ENCODE measurements at regions not wholly inside any gene's neighbourhood (a gene's known extent, or its start where the extent isn't known, plus 50 kb on each side); places are given as distances from the start of the nearest gene placed in this dataset.

DNA sequence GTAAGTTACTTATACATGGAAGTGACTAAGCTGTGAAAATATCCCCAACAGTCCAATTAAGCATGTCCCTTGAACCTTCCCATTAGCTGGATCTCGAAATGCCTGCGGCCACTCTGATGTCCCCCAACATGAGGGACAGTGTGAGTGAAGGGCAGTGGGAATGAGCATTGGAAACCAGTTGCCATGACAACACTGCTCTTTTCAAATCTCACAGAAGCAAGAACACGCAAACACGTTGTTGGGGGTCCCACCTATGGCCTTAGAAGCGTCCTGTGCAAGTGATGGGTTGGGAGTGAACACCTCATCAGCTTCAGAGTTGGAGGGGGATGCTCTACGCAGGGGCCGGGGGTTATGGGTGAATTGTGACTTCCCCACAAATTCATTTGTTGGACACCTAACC is 205.9 kb downstream of the NXNL2 start:
- no peak for DNase-seq (ENCODE audit: low read depth)
- no peak overlapping the region for H3K4me3 ChIP-seq (ENCODE audit: low read depth, low read length)
- TF ChIP-seq, protein P1, sequence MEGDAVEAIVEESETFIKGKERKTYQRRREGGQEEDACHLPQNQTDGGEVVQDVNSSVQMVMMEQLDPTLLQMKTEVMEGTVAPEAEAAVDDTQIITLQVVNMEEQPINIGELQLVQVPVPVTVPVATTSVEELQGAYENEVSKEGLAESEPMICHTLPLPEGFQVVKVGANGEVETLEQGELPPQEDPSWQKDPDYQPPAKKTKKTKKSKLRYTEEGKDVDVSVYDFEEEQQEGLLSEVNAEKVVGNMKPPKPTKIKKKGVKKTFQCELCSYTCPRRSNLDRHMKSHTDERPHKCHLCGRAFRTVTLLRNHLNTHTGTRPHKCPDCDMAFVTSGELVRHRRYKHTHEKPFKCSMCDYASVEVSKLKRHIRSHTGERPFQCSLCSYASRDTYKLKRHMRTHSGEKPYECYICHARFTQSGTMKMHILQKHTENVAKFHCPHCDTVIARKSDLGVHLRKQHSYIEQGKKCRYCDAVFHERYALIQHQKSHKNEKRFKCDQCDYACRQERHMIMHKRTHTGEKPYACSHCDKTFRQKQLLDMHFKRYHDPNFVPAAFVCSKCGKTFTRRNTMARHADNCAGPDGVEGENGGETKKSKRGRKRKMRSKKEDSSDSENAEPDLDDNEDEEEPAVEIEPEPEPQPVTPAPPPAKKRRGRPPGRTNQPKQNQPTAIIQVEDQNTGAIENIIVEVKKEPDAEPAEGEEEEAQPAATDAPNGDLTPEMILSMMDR (IDR thresholded peaks at IDR 0.05; ENCODE audit: insufficient read depth, low read depth, low read length, missing control alignments) = no peak

DNA sequence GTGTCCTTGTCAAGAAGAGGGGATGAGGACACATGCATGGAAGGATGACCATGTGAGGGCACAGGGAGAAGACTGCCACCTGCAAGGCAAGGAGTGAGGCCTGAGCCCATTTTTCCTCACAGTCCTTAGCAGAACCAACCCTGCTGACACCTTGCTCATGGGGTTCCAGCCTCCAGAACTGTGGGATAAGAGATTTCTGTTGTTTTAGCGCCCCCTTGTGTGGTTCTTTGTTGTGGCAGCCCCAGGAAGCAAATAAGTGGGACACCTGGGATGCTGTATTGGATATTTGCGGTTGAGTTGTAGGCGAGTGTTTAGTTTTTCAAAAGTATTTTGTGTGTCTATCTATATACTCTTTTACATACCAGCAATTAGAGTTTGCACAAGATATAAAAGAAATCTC is 206.4 kb downstream of the NXNL2 start:
- TF ChIP-seq, protein P1 (IDR thresholded peaks at IDR 0.05; ENCODE audit: insufficient read depth, low read depth, low read length, missing control alignments) = peak; percentile 47
- H3K4me3 ChIP-seq (ENCODE audit: low read depth, low read length) = no peak overlapping the region
- peak; percentile 34 for DNase-seq (ENCODE audit: low read depth)

DNA sequence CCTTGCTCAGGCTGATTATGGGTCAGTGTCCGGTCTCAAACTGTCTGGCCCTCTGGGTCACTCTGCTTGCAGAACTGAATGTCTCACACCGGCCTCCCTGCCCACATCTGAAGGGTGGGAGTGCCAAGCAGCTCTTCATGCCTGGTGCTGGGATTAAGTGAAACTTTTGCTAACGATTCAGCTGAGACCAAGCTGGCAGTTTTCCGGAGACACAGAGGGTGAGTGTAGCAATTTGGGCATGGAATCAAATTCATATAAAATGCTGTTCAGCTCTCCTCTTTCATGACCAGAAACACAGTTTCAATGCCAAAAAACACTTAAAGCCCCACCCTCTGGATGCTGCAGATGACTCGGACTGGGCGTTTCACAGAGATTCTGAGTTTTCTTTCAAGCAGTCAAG is 207.5 kb downstream of the NXNL2 start:
- TF ChIP-seq, protein P1 (IDR thresholded peaks at IDR 0.05; ENCODE audit: insufficient read depth, low read depth, low read length, missing control alignments) = no peak
- H3K4me3 ChIP-seq (ENCODE audit: low read depth, low read length) = no peak overlapping the region
- DNase-seq (ENCODE audit: low read depth) = no peak

GRCh38 chr9:88742905-88743304 is 207.9 kb downstream of the NXNL2 start:
- TF ChIP-seq, protein P1 (IDR thresholded peaks at IDR 0.05; ENCODE audit: insufficient read depth, low read depth, low read length, missing control alignments) = no peak
- no peak for DNase-seq (ENCODE audit: low read depth)
- no peak overlapping the region for H3K4me3 ChIP-seq (ENCODE audit: low read depth, low read length)

DNA sequence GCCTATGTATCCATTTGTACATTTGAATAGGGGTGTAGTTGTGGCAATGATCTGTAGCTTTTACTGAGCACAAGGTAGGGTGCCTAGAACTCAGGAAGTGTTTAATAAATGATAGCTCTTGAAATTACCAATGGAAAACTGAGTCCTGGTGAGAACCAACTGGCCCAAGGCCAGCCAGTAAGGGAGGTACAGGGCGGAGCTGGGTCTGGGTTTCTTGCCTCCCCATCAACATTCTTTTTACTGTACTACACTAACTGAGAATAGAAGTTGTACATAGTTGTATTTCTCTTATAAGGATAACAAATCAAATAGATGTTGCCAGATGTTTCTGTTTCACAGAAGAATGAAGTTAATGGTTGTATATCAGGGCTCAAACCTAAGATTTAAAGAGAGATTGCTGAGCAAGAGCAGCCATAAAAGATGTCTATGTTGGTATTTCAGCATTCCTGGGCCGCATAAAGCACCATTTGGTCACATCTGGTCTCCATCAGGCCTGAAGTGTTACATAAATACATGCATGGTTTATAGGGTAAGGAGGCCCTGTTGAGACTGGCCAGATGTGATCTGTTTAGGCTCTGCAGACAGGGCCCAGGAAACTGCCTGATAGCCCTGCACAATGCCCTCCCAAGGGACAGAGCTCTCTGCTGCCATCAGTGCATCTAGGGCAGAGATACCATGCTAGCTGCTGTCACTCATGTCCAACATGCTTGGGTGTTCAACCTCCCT is 210.5 kb downstream of the NXNL2 start:
- TF ChIP-seq, protein P1 (IDR thresholded peaks at IDR 0.05; ENCODE audit: insufficient read depth, low read depth, low read length, missing control alignments) = no peak
- no peak for DNase-seq (ENCODE audit: low read depth)
- no peak overlapping the region for H3K4me3 ChIP-seq (ENCODE audit: low read depth, low read length)

DNA sequence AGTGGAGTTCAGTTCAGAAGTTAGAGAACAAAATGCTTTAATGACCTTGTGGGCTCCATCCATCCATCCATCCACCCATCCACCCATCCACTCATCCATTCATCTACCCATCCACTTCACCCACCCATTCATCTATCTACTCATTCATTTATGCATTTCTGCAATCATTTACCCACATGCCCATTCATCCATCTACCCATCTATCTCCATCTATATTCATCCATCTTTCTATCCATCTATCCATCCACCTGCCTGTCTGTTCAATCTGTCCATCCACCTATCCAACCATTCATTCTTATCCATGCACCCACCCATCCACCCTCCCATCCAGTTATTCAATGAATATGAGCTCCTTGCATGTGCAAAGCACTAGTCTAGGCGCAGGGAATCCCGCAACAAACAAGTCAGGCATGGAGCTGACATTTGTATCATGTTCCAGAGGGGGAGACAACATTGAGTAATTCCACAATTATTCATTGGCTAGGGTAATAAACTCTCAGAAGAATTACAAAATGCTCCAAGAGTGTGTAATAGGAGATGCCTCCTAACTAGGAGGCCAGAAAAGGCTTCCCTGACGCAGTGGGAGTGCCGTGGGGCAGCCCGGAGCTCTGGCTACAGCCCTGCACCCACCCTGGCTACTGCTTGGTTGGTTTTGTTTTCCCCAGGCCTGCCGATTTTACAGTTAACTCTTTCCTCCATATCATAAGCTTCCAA is 211.2 kb downstream of the NXNL2 start:
- DNase-seq (ENCODE audit: low read depth) = no peak
- H3K4me3 ChIP-seq (ENCODE audit: low read depth, low read length) = no peak overlapping the region
- TF ChIP-seq, protein P1 (IDR thresholded peaks at IDR 0.05; ENCODE audit: insufficient read depth, low read depth, low read length, missing control alignments) = no peak

Measured in GM12865 (cell line).